ENCODE measurements at regions not wholly inside any gene's neighbourhood (a gene's known extent, or its start where the extent isn't known, plus 50 kb on each side); places are given as distances from the start of the nearest gene placed in this dataset.

- POLR2A ChIA-PET: no interaction called here
- H3K4me3 ChIP-seq (ENCODE audit: low read depth, low read length): no peak overlapping the region
- CTCF ChIA-PET: no interaction called here
- no peak for DNase-seq (ENCODE audit: low read depth, low spot score)
- TF ChIP-seq, protein P1, sequence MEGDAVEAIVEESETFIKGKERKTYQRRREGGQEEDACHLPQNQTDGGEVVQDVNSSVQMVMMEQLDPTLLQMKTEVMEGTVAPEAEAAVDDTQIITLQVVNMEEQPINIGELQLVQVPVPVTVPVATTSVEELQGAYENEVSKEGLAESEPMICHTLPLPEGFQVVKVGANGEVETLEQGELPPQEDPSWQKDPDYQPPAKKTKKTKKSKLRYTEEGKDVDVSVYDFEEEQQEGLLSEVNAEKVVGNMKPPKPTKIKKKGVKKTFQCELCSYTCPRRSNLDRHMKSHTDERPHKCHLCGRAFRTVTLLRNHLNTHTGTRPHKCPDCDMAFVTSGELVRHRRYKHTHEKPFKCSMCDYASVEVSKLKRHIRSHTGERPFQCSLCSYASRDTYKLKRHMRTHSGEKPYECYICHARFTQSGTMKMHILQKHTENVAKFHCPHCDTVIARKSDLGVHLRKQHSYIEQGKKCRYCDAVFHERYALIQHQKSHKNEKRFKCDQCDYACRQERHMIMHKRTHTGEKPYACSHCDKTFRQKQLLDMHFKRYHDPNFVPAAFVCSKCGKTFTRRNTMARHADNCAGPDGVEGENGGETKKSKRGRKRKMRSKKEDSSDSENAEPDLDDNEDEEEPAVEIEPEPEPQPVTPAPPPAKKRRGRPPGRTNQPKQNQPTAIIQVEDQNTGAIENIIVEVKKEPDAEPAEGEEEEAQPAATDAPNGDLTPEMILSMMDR (IDR thresholded peaks at IDR 0.05; ENCODE audit: insufficient read depth, low read length, missing control alignments): no peak
Observed at GRCh38 chr7:112395411-112395810, 54.8 kb upstream of the IFRD1 start.

GRCh38 chr7:112395893-112396292, 54.4 kb upstream of the IFRD1 start:
- no peak for DNase-seq (ENCODE audit: low read depth, low spot score)
- no peak overlapping the region for H3K4me3 ChIP-seq (ENCODE audit: low read depth, low read length)
- POLR2A ChIA-PET: no interaction called here
- TF ChIP-seq, protein P1 (IDR thresholded peaks at IDR 0.05; ENCODE audit: insufficient read depth, low read length, missing control alignments): no peak
- CTCF ChIA-PET: no interaction called here

DNA sequence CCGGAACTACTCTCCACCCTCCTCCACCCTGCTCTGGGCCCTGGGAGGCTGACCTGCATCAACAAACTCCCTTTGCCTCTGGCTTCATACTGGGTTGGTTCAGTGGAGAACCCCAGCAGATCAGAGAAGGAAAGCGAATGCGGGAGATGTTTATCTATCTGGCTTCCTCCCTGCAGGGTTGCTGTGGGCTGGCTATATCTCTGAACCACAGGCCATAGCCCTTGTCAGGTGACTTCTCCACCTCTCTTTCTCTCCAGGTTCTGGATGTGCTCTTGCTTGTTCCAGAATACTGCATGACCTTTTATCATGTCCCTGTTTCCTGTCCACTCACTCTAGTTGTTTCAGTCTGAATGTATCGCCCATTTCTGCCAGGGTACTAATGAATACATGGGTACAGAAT, 51.7 kb upstream of the IFRD1 start:
- H3K4me3 ChIP-seq (ENCODE audit: low read depth, low read length): no peak overlapping the region
- CTCF ChIA-PET: interaction anchor here (0.9 to 2.0 kb wide), 3 partner anchors 12 to 17 kb away, joined by 3 to 4 read pairs (median 3); no protein-coding TSS in a partner anchor
- POLR2A ChIA-PET: no interaction called here
- TF ChIP-seq, protein P1 (IDR thresholded peaks at IDR 0.05; ENCODE audit: insufficient read depth, low read length, missing control alignments): no peak
- no peak for DNase-seq (ENCODE audit: low read depth, low spot score)

- DNase-seq (ENCODE audit: low read depth, low spot score): peak; percentile 37
- ChIA-PET CTCF (interaction anchor here (0.9 kb wide), 1 partner anchor 16 kb away, joined by 3 read pairs; no protein-coding TSS in a partner anchor), POLR2A (interaction anchor here (0.6 to 0.7 kb wide), 3 partner anchors 247 to 544 kb away, joined by 3 to 5 read pairs (median 3); no protein-coding TSS in a partner anchor)
- H3K4me3 ChIP-seq (ENCODE audit: low read depth, low read length): no peak overlapping the region
- TF ChIP-seq, protein P1 (IDR thresholded peaks at IDR 0.05; ENCODE audit: insufficient read depth, low read length, missing control alignments): no peak
Observed at GRCh38 chr7:112399501-112399900, 50.8 kb upstream of the IFRD1 start.

- peak; percentile 50 for DNase-seq (ENCODE audit: low read depth, low spot score)
- H3K4me3 ChIP-seq (ENCODE audit: low read depth, low read length): no peak overlapping the region
- POLR2A ChIA-PET: interaction anchor here (0.6 to 0.7 kb wide), 2 partner anchors 442 to 545 kb away, joined by 3 read pairs; no protein-coding TSS in a partner anchor
- CTCF ChIA-PET: interaction anchor here (0.9 kb wide), 1 partner anchor 88 kb away, joined by 3 read pairs; no protein-coding TSS in a partner anchor
- TF ChIP-seq, protein P1 (IDR thresholded peaks at IDR 0.05; ENCODE audit: insufficient read depth, low read length, missing control alignments): no peak
Observed at GRCh38 chr7:112400141-112400540, 50.1 kb upstream of the IFRD1 start.

All from AG04449 (cell line).